Activated naive CD8-positive, alpha-beta T cell treated with anti-CD3 and anti-CD28 coated beads, Interleukin-2, amount 10 ng/mL, durations not matched to agents 7 days and 5 days (primary cell): ENCODE measurements at regions not wholly inside any gene's neighbourhood (a gene's known extent, or its start where the extent isn't known, plus 50 kb on each side); places are given as distances from the start of the nearest gene placed in this dataset.

Experiments used
- ATAC-seq: fragments of 150-1000 bp; cut with Tn5 transposase; one replicate; pipeline ENCODE4 v1.10.0; 2021; ENCODE audit warnings: low read depth, moderate library complexity
- POLR2A ChIA-PET: fragments of 350-600 bp; sonication (Branson Sonifier 250); formaldehyde crosslinking; loops from one replicate; lab custom pipeline; 2021; ENCODE audit warnings: antibody characterized with exemption; lab: Charles Lee
- DNase-seq: peaks from one replicate; pipeline ENCODE4 v3.0.0; 2021
- H3K27ac Mint-ChIP-seq: one replicate; pipeline ENCODE4 v1.8.0; 2022; ENCODE audit warnings: mild to moderate bottlenecking, mixed read lengths
- H3K27me3 Mint-ChIP-seq: one replicate; pipeline ENCODE4 v1.8.0; 2022; ENCODE audit warnings: mild to moderate bottlenecking, moderate library complexity, mixed read lengths
- H3K36me3 Mint-ChIP-seq: one replicate; pipeline ENCODE4 v1.8.0; 2021; ENCODE audit warnings: mild to moderate bottlenecking, mixed read lengths
- H3K4me1 Mint-ChIP-seq: one replicate; pipeline ENCODE4 v1.8.0; 2021; ENCODE audit warnings: mixed read lengths
- H3K4me3 Mint-ChIP-seq: one replicate; pipeline ENCODE4 v1.8.0; 2022; ENCODE audit warnings: mild to moderate bottlenecking, moderate library complexity, mixed read lengths
- H3K9me3 Mint-ChIP-seq: one replicate; pipeline ENCODE4 v1.8.0; 2021; ENCODE audit warnings: mixed read lengths

GRCh38 chr11:112831969-112832766 is 129.1 kb upstream of the NCAM1 start:
- no peaks in the 10 kb centered on the region for H3K9me3 Mint-ChIP-seq
- no peak for DNase-seq
- H3K4me1 Mint-ChIP-seq = no peaks in the 10 kb centered on the region
- peaks cover 12% of the 10 kb centered on the region for H3K27me3 Mint-ChIP-seq
- H3K36me3 Mint-ChIP-seq = no peaks in the 10 kb centered on the region
- H3K27ac Mint-ChIP-seq = no peak overlapping the region
- ATAC-seq = no peak
- H3K4me3 Mint-ChIP-seq = no peak overlapping the region
- POLR2A ChIA-PET = no interaction called here

- H3K9me3 Mint-ChIP-seq = no peaks in the 10 kb centered on the region
- H3K4me1 Mint-ChIP-seq = no peaks in the 10 kb centered on the region
- DNase-seq (no peak), ATAC-seq (no peak)
- H3K36me3 Mint-ChIP-seq = no peaks in the 10 kb centered on the region
- peaks cover 7% of the 10 kb centered on the region for H3K27me3 Mint-ChIP-seq
- POLR2A ChIA-PET = no interaction called here
- H3K4me3 Mint-ChIP-seq = no peak overlapping the region
- H3K27ac Mint-ChIP-seq = no peak overlapping the region
These were observed 126.9 kb upstream of the NCAM1 start for GRCh38 chr11:112834277-112834755.

GRCh38 chr11:112835591-112836255 is 125.5 kb upstream of the NCAM1 start:
- ATAC-seq = no peak

GRCh38 chr11:112836256-112836602 is 125.0 kb upstream of the NCAM1 start:
- H3K4me1 Mint-ChIP-seq = no peaks in the 10 kb centered on the region
- no peak for ATAC-seq
- no peak for DNase-seq
- H3K9me3 Mint-ChIP-seq = no peaks in the 10 kb centered on the region
- POLR2A ChIA-PET = no interaction called here
- H3K4me3 Mint-ChIP-seq = no peak overlapping the region
- H3K36me3 Mint-ChIP-seq = no peaks in the 10 kb centered on the region
- H3K27ac Mint-ChIP-seq = no peak overlapping the region
- H3K27me3 Mint-ChIP-seq = peaks cover 7% of the 10 kb centered on the region

More at GRCh38 chr11:112835591-112836255, 125.5 kb upstream of the NCAM1 start:
- H3K27me3 Mint-ChIP-seq = peaks cover 7% of the 10 kb centered on the region
- no peak overlapping the region for H3K27ac Mint-ChIP-seq
- no peaks in the 10 kb centered on the region for H3K9me3 Mint-ChIP-seq
- no peaks in the 10 kb centered on the region for H3K4me1 Mint-ChIP-seq
- H3K4me3 Mint-ChIP-seq = no peak overlapping the region
- no peaks in the 10 kb centered on the region for H3K36me3 Mint-ChIP-seq
- no peak for DNase-seq
- POLR2A ChIA-PET = no interaction called here

- H3K27ac Mint-ChIP-seq = no peak overlapping the region
- peaks cover 7% of the 10 kb centered on the region for H3K27me3 Mint-ChIP-seq
- no peaks in the 10 kb centered on the region for H3K36me3 Mint-ChIP-seq
- DNase-seq = no peak
- no peak overlapping the region for H3K4me3 Mint-ChIP-seq
- H3K9me3 Mint-ChIP-seq = no peaks in the 10 kb centered on the region
- POLR2A ChIA-PET = no interaction called here
- ATAC-seq = no peak
- H3K4me1 Mint-ChIP-seq = no peaks in the 10 kb centered on the region
These were observed 123.9 kb upstream of the NCAM1 start for GRCh38 chr11:112837162-112837826.

GRCh38 chr11:112839051-112839450 is 122.2 kb upstream of the NCAM1 start:
- POLR2A ChIA-PET = no interaction called here
- Mint-ChIP-seq H3K27ac (no peak overlapping the region), H3K9me3 (no peaks in the 10 kb centered on the region), H3K4me1 (no peaks in the 10 kb centered on the region), H3K4me3 (no peak overlapping the region), H3K36me3 (no peaks in the 10 kb centered on the region), H3K27me3 (peaks cover 11% of the 10 kb centered on the region)
- ATAC-seq (no peak), DNase-seq (no peak)

GRCh38 chr11:112841729-112842128 is 119.5 kb upstream of the NCAM1 start:
- Mint-ChIP-seq H3K27ac (no peak overlapping the region), H3K4me3 (no peak overlapping the region), H3K4me1 (no peaks in the 10 kb centered on the region), H3K9me3 (no peaks in the 10 kb centered on the region), H3K36me3 (no peaks in the 10 kb centered on the region), H3K27me3 (peaks cover 16% of the 10 kb centered on the region)
- DNase-seq (no peak), ATAC-seq (no peak)
- POLR2A ChIA-PET = no interaction called here

- Mint-ChIP-seq H3K36me3 (no peaks in the 10 kb centered on the region), H3K4me1 (no peaks in the 10 kb centered on the region), H3K4me3 (no peak overlapping the region), H3K27me3 (peaks cover 16% of the 10 kb centered on the region), H3K9me3 (no peaks in the 10 kb centered on the region), H3K27ac (no peak overlapping the region)
- DNase-seq = no peak
- POLR2A ChIA-PET = no interaction called here
- no peak for ATAC-seq
These were observed 119.1 kb upstream of the NCAM1 start for GRCh38 chr11:112842151-112842550.

GRCh38 chr11:112844517-112844916 is 116.7 kb upstream of the NCAM1 start:
- Mint-ChIP-seq H3K27ac (no peak overlapping the region), H3K27me3 (peaks cover 18% of the 10 kb centered on the region), H3K36me3 (no peaks in the 10 kb centered on the region), H3K4me1 (no peaks in the 10 kb centered on the region), H3K9me3 (no peaks in the 10 kb centered on the region), H3K4me3 (no peak overlapping the region)
- POLR2A ChIA-PET = no interaction called here
- ATAC-seq (no peak), DNase-seq (no peak)

GRCh38 chr11:112847568-112847967 is 113.7 kb upstream of the NCAM1 start:
- peaks cover 42% of the 10 kb centered on the region for H3K27me3 Mint-ChIP-seq
- no peaks in the 10 kb centered on the region for H3K4me1 Mint-ChIP-seq
- no peaks in the 10 kb centered on the region for H3K36me3 Mint-ChIP-seq
- H3K9me3 Mint-ChIP-seq = no peaks in the 10 kb centered on the region
- ATAC-seq (no peak), DNase-seq (no peak)
- no peak overlapping the region for H3K4me3 Mint-ChIP-seq
- POLR2A ChIA-PET = no interaction called here
- H3K27ac Mint-ChIP-seq = no peak overlapping the region

GRCh38 chr11:112852143-112852866 is 108.9 kb upstream of the NCAM1 start:
- Mint-ChIP-seq H3K27ac (no peak overlapping the region), H3K9me3 (no peaks in the 10 kb centered on the region), H3K4me3 (no peak overlapping the region), H3K4me1 (peaks cover 3% of the 10 kb centered on the region), H3K36me3 (no peaks in the 10 kb centered on the region), H3K27me3 (peaks cover 44% of the 10 kb centered on the region)
- POLR2A ChIA-PET = no interaction called here
- DNase-seq = no peak
- no peak for ATAC-seq

- peaks cover 41% of the 10 kb centered on the region for H3K27me3 Mint-ChIP-seq
These were observed 105.1 kb upstream of the NCAM1 start for GRCh38 chr11:112856133-112856532.

GRCh38 chr11:112856591-112856990 is 104.6 kb upstream of the NCAM1 start:
- Mint-ChIP-seq H3K4me3 (no peak overlapping the region), H3K4me1 (peaks cover 3% of the 10 kb centered on the region), H3K36me3 (no peaks in the 10 kb centered on the region), H3K9me3 (peaks cover 2% of the 10 kb centered on the region), H3K27ac (no peak overlapping the region), H3K27me3 (peaks cover 38% of the 10 kb centered on the region)
- DNase-seq = no peak
- ATAC-seq = no peak
- POLR2A ChIA-PET = no interaction called here

More at GRCh38 chr11:112856133-112856532, 105.1 kb upstream of the NCAM1 start:
- Mint-ChIP-seq H3K9me3 (peaks cover 2% of the 10 kb centered on the region), H3K4me1 (peaks cover 3% of the 10 kb centered on the region), H3K36me3 (no peaks in the 10 kb centered on the region), H3K27ac (no peak overlapping the region), H3K4me3 (no peak overlapping the region)
- no peak for DNase-seq
- POLR2A ChIA-PET = no interaction called here
- no peak for ATAC-seq
